LNCaP clone FGC (cell line): ENCODE measurements at regions not wholly inside any gene's neighbourhood (a gene's known extent, or its start where the extent isn't known, plus 50 kb on each side); places are given as distances from the start of the nearest gene placed in this dataset.

Experiments
- DNase-seq: peaks from one replicate; pipeline ENCODE4 v3.0.0-alpha.2; 2011; ENCODE audit warnings: low read depth
- H3K4me3 ChIP-seq: 2 replicates; pipeline ENCODE4 v1.5.1; 2011; ENCODE audit warnings: mild to moderate bottlenecking, low read depth, low read length, control low read depth
- CTCF ChIP-seq: IDR thresholded peaks from 2 replicates; pipeline ENCODE4 v1.5.1; 2012; ENCODE audit warnings: mild to moderate bottlenecking; ENCODE audit not compliant: control insufficient read depth, insufficient read depth; ENCODE audit errors: extremely low read depth

GRCh38 chr17:33668516-33668915 is 375.4 kb upstream of the ASIC2 start:
- no peak for TF ChIP-seq CTCF
- no peak for DNase-seq
- H3K4me3 ChIP-seq = no peak overlapping the region

- H3K4me3 ChIP-seq = no peak overlapping the region
- TF ChIP-seq CTCF = no peak
- no peak for DNase-seq
Measured at GRCh38 chr17:33671491-33671890, 378.4 kb upstream of the ASIC2 start.

- peak; percentile 15 for DNase-seq
- peak; percentile 70 for TF ChIP-seq CTCF
Measured at GRCh38 chr17:33674685-33675084, 381.6 kb upstream of the ASIC2 start.

GRCh38 chr17:33676444-33676843 is 383.3 kb upstream of the ASIC2 start:
- DNase-seq = no peak
- H3K4me3 ChIP-seq = no peak overlapping the region
- no peak for TF ChIP-seq CTCF

More at GRCh38 chr17:33674685-33675084, 381.6 kb upstream of the ASIC2 start:
- no peak overlapping the region for H3K4me3 ChIP-seq

- TF ChIP-seq CTCF = no peak
- no peak for DNase-seq
Measured at GRCh38 chr17:33679595-33679994, 386.5 kb upstream of the ASIC2 start.

GRCh38 chr17:33680472-33680871 is 387.4 kb upstream of the ASIC2 start:
- TF ChIP-seq CTCF = no peak

More at GRCh38 chr17:33679595-33679994, 386.5 kb upstream of the ASIC2 start:
- no peak overlapping the region for H3K4me3 ChIP-seq

GRCh38 chr17:33682599-33682998 is 389.5 kb upstream of the ASIC2 start:
- no peak for DNase-seq
- H3K4me3 ChIP-seq = no peak overlapping the region
- TF ChIP-seq CTCF = no peak

More at GRCh38 chr17:33680472-33680871, 387.4 kb upstream of the ASIC2 start:
- no peak for DNase-seq
- H3K4me3 ChIP-seq = no peak overlapping the region
